Cardiac muscle cell (in vitro differentiated cells and primary cell): ENCODE measurements at regions not wholly inside any gene's neighbourhood (a gene's known extent, or its start where the extent isn't known, plus 50 kb on each side); places are given as distances from the start of the nearest gene placed in this dataset.
A peak's percentile ranks its signal among the peaks of the same experiment; 100 is the strongest.

Experiments
- DNase-seq, 2 donors: peaks; one replicate each; pipeline versions ENCODE4 v3.0.0 to v3.0.0-alpha.2; 2010 to 2017; ENCODE audit warnings: low read depth in 1 of 2, low spot score in 1 of 2
- H3K27ac ChIP-seq: fragments of 200-600 bp; sonication (generic); 2 replicates; pipeline ENCODE4 v1.5.1; 2016
- H3K27me3 ChIP-seq: fragments of 200-600 bp; sonication (generic); 2 replicates; pipeline ENCODE4 v1.6.0; 2016; ENCODE audit warnings: control low read depth
- H3K36me3 ChIP-seq: fragments of 200-600 bp; sonication (generic); 2 replicates; pipeline ENCODE4 v1.5.1; 2016; ENCODE audit warnings: control low read depth
- H3K4me1 ChIP-seq: fragments of 200-600 bp; sonication (generic); 2 replicates; pipeline ENCODE4 v1.8.1; 2017; ENCODE audit warnings: low read depth, mild to moderate bottlenecking, mixed run types
- H3K4me3 ChIP-seq: fragments of 200-600 bp; sonication (generic); 2 replicates; pipeline ENCODE4 v1.5.1; 2016; ENCODE audit warnings: mild to moderate bottlenecking
- H3K9me3 ChIP-seq: fragments of 200-600 bp; sonication (generic); 2 replicates; pipeline ENCODE4 v1.5.1; 2017; ENCODE audit warnings: low read depth, mild to moderate bottlenecking, control low read depth
- TF ChIP-seq, protein P1 (sequence below): IDR thresholded peaks from 2 replicates; pipeline ENCODE4 v1.5.1; 2012; ENCODE audit warnings: low read depth, mild to moderate bottlenecking, low read length

DNA sequence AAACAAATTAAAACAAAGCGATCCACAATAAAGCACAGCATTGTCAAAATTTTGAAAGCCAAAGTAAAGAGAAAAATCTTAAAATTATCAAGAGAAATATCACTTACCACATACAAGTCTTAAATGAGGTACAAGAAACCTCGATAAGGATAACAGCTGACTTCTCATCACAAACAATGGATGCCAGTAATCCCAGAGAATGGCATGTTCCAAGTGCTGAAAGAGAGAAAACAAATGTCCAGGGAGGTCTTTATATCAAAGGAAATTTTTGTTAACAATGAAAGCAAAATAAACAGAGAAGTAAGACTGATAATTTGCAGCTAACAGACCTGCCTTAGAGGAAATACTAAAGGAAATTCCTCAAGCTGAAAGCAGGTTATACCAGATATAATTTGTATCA is 460.4 kb upstream of the HS3ST1 start:
- no peak overlapping the region for H3K4me3 ChIP-seq
- H3K27ac ChIP-seq: no peak overlapping the region
- TF ChIP-seq, protein P1, sequence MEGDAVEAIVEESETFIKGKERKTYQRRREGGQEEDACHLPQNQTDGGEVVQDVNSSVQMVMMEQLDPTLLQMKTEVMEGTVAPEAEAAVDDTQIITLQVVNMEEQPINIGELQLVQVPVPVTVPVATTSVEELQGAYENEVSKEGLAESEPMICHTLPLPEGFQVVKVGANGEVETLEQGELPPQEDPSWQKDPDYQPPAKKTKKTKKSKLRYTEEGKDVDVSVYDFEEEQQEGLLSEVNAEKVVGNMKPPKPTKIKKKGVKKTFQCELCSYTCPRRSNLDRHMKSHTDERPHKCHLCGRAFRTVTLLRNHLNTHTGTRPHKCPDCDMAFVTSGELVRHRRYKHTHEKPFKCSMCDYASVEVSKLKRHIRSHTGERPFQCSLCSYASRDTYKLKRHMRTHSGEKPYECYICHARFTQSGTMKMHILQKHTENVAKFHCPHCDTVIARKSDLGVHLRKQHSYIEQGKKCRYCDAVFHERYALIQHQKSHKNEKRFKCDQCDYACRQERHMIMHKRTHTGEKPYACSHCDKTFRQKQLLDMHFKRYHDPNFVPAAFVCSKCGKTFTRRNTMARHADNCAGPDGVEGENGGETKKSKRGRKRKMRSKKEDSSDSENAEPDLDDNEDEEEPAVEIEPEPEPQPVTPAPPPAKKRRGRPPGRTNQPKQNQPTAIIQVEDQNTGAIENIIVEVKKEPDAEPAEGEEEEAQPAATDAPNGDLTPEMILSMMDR: no peak
- no peaks in the 10 kb centered on the region for H3K9me3 ChIP-seq
- H3K27me3 ChIP-seq: no peaks in the 10 kb centered on the region
- H3K4me1 ChIP-seq: no peaks in the 10 kb centered on the region
- no peaks in the 10 kb centered on the region for H3K36me3 ChIP-seq
- DNase-seq: peak in 1 of 2 donors; percentile 70

GRCh38 chr4:11881947-11882346 is 453.3 kb upstream of the HS3ST1 start:
- DNase-seq: no peak
- Histone ChIP-seq H3K27ac (no peak overlapping the region), H3K27me3 (no peaks in the 10 kb centered on the region), H3K36me3 (no peaks in the 10 kb centered on the region), H3K9me3 (no peaks in the 10 kb centered on the region), H3K4me3 (no peak overlapping the region), H3K4me1 (no peaks in the 10 kb centered on the region)
- TF ChIP-seq, protein P1: no peak

DNA sequence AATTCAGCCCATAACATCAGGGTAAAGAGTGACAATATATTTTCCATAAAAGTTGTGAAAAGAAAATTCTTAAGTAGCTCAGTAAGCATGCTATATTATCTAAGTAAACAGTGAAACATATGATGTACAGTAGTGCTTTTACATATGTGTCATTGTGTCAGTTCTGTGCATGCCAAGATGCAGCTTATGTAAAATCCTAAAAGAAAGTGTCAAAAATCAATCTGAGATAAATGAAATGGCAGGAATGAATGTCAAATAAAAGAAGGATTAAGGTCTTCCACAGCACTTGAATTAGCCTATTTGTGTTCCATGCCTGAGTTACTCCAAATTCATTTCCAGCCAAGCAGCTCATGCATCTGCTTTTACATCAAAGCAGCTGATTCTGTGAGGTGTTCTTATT is 452.7 kb upstream of the HS3ST1 start:
- DNase-seq: no peak
- H3K27ac ChIP-seq: no peak overlapping the region
- TF ChIP-seq, protein P1: no peak
- no peaks in the 10 kb centered on the region for H3K4me1 ChIP-seq
- no peak overlapping the region for H3K4me3 ChIP-seq
- H3K9me3 ChIP-seq: no peaks in the 10 kb centered on the region
- H3K27me3 ChIP-seq: no peaks in the 10 kb centered on the region
- H3K36me3 ChIP-seq: no peaks in the 10 kb centered on the region

GRCh38 chr4:11878241-11878640 is 449.5 kb upstream of the HS3ST1 start:
- H3K27ac ChIP-seq: no peak overlapping the region
- H3K9me3 ChIP-seq: no peaks in the 10 kb centered on the region
- no peak for DNase-seq
- H3K4me1 ChIP-seq: no peaks in the 10 kb centered on the region
- H3K4me3 ChIP-seq: no peak overlapping the region
- no peaks in the 10 kb centered on the region for H3K36me3 ChIP-seq
- TF ChIP-seq, protein P1: no peak
- H3K27me3 ChIP-seq: no peaks in the 10 kb centered on the region

GRCh38 chr4:11876104-11876503 is 447.4 kb upstream of the HS3ST1 start:
- TF ChIP-seq, protein P1: no peak
- no peaks in the 10 kb centered on the region for H3K4me1 ChIP-seq
- no peak overlapping the region for H3K4me3 ChIP-seq

More at GRCh38 chr4:11876104-11876503, 447.4 kb upstream of the HS3ST1 start:
- Histone ChIP-seq H3K27me3 (no peaks in the 10 kb centered on the region), H3K36me3 (no peaks in the 10 kb centered on the region), H3K27ac (no peak overlapping the region), H3K9me3 (no peaks in the 10 kb centered on the region)
- no peak for DNase-seq
